Endometrium (tissue), 2 donors: ENCODE measurements at regions not wholly inside any gene's neighbourhood (a gene's known extent, or its start where the extent isn't known, plus 50 kb on each side); places are given as distances from the start of the nearest gene placed in this dataset.
"Not testable (repeated sequence)": the region's sequence is repeated elsewhere in the genome, so short reads cannot be mapped to it uniquely, and the experiment has no call there.

Experiments
- FAIRE-seq: peaks from 2 replicates; lab custom pipeline; 2012; peaks lifted over from hg19 to GRCh38; lab: Jason Lieb, UNC
- donor health status: control.
- donor health status: control.

GRCh38 chr15:95616306-95616705 lies 714.2 kb upstream of the NR2F2 start:
- FAIRE-seq: no peak

- FAIRE-seq: no peak
Measured at GRCh38 chr15:95620934-95621579, 709.4 kb upstream of the NR2F2 start.

- FAIRE-seq: no peak
Measured at GRCh38 chr15:95622843-95623242, 707.7 kb upstream of the NR2F2 start.

- FAIRE-seq: no peak
Measured at GRCh38 chr15:95624100-95624499, 706.4 kb upstream of the NR2F2 start.

GRCh38 chr15:95624616-95625361 lies 705.7 kb upstream of the NR2F2 start:
- FAIRE-seq: no peak

GRCh38 chr15:95626501-95627361 lies 703.8 kb upstream of the NR2F2 start:
- FAIRE-seq: no peak

GRCh38 chr15:95629503-95630168 lies 700.9 kb upstream of the NR2F2 start:
- FAIRE-seq: no peak

- FAIRE-seq: no peak
Measured at GRCh38 chr15:95630683-95631082, 699.8 kb upstream of the NR2F2 start.

GRCh38 chr15:95635666-95636065 lies 694.8 kb upstream of the NR2F2 start:
- no peak for FAIRE-seq

- no peak for FAIRE-seq
Measured at GRCh38 chr15:95636107-95636506, 694.4 kb upstream of the NR2F2 start.

GRCh38 chr15:95637234-95637633 lies 693.3 kb upstream of the NR2F2 start:
- not testable (repeated sequence) for FAIRE-seq

GRCh38 chr15:95639208-95639607 lies 691.3 kb upstream of the NR2F2 start:
- no peak for FAIRE-seq

GRCh38 chr15:95644100-95644875 lies 686.2 kb upstream of the NR2F2 start:
- FAIRE-seq: no peak

GRCh38 chr15:95645791-95646338 lies 684.6 kb upstream of the NR2F2 start:
- no peak for FAIRE-seq

- FAIRE-seq: no peak
Measured at GRCh38 chr15:95646484-95647273, 683.8 kb upstream of the NR2F2 start.

GRCh38 chr15:95647531-95648277 lies 682.8 kb upstream of the NR2F2 start:
- no peak for FAIRE-seq

GRCh38 chr15:95653361-95653805 lies 677.1 kb upstream of the NR2F2 start:
- no peak for FAIRE-seq

GRCh38 chr15:95655089-95655607 lies 675.4 kb upstream of the NR2F2 start:
- FAIRE-seq: no peak

- no peak for FAIRE-seq
Measured at GRCh38 chr15:95656595-95656994, 673.9 kb upstream of the NR2F2 start.
